GM12872 (cell line): ENCODE measurements at regions not wholly inside any gene's neighbourhood (a gene's known extent, or its start where the extent isn't known, plus 50 kb on each side); places are given as distances from the start of the nearest gene placed in this dataset.

ENCODE experiments used
- CTCF ChIP-seq: IDR thresholded peaks from 3 replicates; pipeline ENCODE4 v1.5.1; 2011; ENCODE audit warnings: low read depth, mild to moderate bottlenecking, low read length, moderate library complexity; ENCODE audit not compliant: insufficient read depth

DNA sequence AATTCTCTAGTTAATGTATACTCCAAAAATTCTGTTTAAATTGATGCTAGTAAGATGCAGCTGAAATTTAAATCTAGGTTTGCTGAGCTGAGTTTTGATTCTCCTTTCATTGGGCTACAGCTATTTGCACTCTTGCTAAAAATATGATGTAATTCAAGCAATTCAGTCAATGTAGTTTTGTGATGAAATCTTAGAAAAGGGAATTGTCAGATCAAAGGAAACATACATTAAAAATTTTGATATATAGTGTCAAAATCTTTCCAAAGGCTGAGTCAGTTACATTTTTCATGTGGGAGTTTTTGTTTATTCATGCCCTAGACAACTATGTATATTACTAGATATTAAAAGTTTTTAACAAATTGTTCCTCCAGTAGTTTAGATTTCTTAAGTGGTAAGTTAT, 334.9 kb upstream of the DAB2 start:
- TF ChIP-seq CTCF, result no peak

- TF ChIP-seq CTCF, result no peak
Measured at GRCh38 chr5:39758426-39758825, 333.6 kb upstream of the DAB2 start.

DNA sequence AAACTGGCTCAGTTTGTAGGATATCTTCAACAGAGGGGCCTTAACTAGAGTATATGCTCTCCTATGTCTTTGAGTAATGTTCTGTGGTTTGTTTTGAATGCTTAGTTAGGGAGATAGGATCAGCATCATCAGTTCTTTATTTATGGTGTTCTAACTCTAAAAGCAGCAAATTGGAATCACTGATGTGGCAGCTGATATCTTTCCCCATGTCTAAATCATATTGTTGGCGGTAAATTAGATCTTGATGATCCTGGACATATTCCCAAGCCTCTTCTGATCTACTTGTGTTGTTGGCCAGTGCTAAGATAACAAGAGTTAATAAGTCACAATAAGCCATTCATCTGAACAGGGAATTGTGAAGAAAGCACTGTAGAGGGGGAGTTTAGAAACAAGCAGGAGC, 332.4 kb upstream of the DAB2 start:
- TF ChIP-seq CTCF, result no peak

DNA sequence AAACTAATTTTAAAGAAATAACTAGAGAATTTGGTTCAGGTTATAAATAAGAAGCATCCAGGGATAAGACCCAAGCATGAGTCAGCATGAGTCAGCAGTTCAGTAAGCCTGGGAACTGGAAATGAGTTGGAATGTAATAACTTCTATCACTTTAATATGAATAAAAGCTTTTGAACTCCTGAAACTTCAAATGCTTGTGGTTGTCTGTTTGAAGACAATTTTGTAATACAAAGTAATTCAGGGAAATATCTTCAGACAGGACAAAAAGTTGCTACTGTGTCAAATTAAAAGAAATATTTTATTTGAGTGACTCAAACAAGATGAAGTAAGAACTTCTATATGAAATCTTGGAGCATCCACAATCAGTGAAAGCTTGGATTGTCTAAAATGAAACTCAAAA, 331.2 kb upstream of the DAB2 start:
- TF ChIP-seq CTCF, result no peak

- TF ChIP-seq CTCF, result no peak
Measured at GRCh38 chr5:39755452-39755851, 330.7 kb upstream of the DAB2 start.

GRCh38 chr5:39750661-39751060, 325.9 kb upstream of the DAB2 start:
- no peak for TF ChIP-seq CTCF

GRCh38 chr5:39742916-39743315, 318.1 kb upstream of the DAB2 start:
- no peak for TF ChIP-seq CTCF

GRCh38 chr5:39740404-39740803, 315.6 kb upstream of the DAB2 start:
- TF ChIP-seq CTCF, result no peak
